ENCODE measurements at regions not wholly inside any gene's neighbourhood (a gene's known extent, or its start where the extent isn't known, plus 50 kb on each side); places are given as distances from the start of the nearest gene placed in this dataset.

- no peaks in the 10 kb centered on the region for H3K4me1 ChIP-seq
- DNase-seq (ENCODE audit: low spot score in 2 of 2) = no peak
These were observed 187.0 kb downstream of the NTMT2 start for GRCh38 chr1:170332801-170333200.

GRCh38 chr1:170337413-170337994, 191.7 kb downstream of the NTMT2 start:
- TF ChIP-seq CTCF (IDR thresholded peaks at IDR 0.05) = no peak
- no peaks in the 10 kb centered on the region for H3K36me3 ChIP-seq
- no peaks in the 10 kb centered on the region for H3K4me1 ChIP-seq
- peaks cover 0 to 4% of the 10 kb centered on the region in 2 donors for H3K9me3 ChIP-seq
- intact Hi-C loops (cut with DNase I) = no loop called here
- H3K27ac ChIP-seq = no peak overlapping the region
- DNase-seq (ENCODE audit: low spot score in 2 of 2) = no peak
- H3K4me3 ChIP-seq = no peak overlapping the region
- H3K27me3 ChIP-seq = no peaks in the 10 kb centered on the region

More at GRCh38 chr1:170332801-170333200, 187.0 kb downstream of the NTMT2 start:
- H3K27ac ChIP-seq = no peak overlapping the region
- intact Hi-C loops (cut with DNase I) = no loop called here
- no peak for TF ChIP-seq CTCF (IDR thresholded peaks at IDR 0.05)
- no peak overlapping the region for H3K4me3 ChIP-seq
- no peaks in the 10 kb centered on the region for H3K36me3 ChIP-seq
- no peaks in the 10 kb centered on the region for H3K27me3 ChIP-seq
- H3K9me3 ChIP-seq = peaks cover 0 to 4% of the 10 kb centered on the region in 2 donors

DNA sequence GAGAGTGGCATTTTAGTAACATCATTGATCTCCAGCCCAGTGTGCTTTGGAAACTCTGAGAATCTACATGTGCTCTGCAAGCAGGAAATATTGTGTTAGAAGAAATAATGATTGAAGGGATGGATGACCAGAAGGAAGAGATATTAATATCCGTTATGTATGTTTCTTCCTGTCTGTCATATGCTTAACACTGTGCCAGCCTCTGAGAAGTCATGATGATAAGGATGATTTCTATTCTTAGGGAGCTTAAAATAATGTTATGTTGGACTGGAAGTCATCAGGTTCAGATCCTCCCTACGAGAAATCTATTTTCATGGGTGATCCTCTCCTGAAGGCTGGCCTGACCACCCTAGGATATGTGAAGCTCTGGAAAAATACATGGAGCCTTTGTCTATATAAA, 192.4 kb upstream of the GORAB start:
- no peak for DNase-seq (ENCODE audit: low spot score in 2 of 2)
- no peaks in the 10 kb centered on the region for H3K4me1 ChIP-seq
- no peak overlapping the region for H3K4me3 ChIP-seq
- no peaks in the 10 kb centered on the region for H3K27me3 ChIP-seq
- no peaks in the 10 kb centered on the region for H3K36me3 ChIP-seq
- no peak for TF ChIP-seq CTCF (IDR thresholded peaks at IDR 0.05)
- H3K9me3 ChIP-seq = peaks cover 0 to 1% of the 10 kb centered on the region in 2 donors
- H3K27ac ChIP-seq = no peak overlapping the region
- intact Hi-C loops (cut with DNase I) = no loop called here

- no peak for TF ChIP-seq CTCF (IDR thresholded peaks at IDR 0.05)
- no peaks in the 10 kb centered on the region for H3K4me1 ChIP-seq
- no peaks in the 10 kb centered on the region for H3K9me3 ChIP-seq
- no peaks in the 10 kb centered on the region for H3K36me3 ChIP-seq
- DNase-seq (ENCODE audit: low spot score in 2 of 2) = no peak
- no peak overlapping the region for H3K27ac ChIP-seq
- intact Hi-C loops (cut with DNase I) = no loop called here
- no peak overlapping the region for H3K4me3 ChIP-seq
- H3K27me3 ChIP-seq = no peaks in the 10 kb centered on the region
These were observed 191.7 kb upstream of the GORAB start for GRCh38 chr1:170340308-170340707.

GRCh38 chr1:170351366-170351946, 180.5 kb upstream of the GORAB start:
- no peak for DNase-seq (ENCODE audit: low spot score in 2 of 2)
- Histone ChIP-seq H3K27ac (peak overlapping the region; percentile 40 to 54), H3K9me3 (no peaks in the 10 kb centered on the region), H3K4me1 (peaks cover 10 to 23% of the 10 kb centered on the region in 2 donors), H3K4me3 (no peak overlapping the region), H3K36me3 (no peaks in the 10 kb centered on the region), H3K27me3 (no peaks in the 10 kb centered on the region)
- TF ChIP-seq CTCF (IDR thresholded peaks at IDR 0.05) = no peak
- intact Hi-C loops (cut with DNase I) = no loop called here

Data from ascending aorta (tissue), 2 donors.